ENCODE measurements at regions not wholly inside any gene's neighbourhood (a gene's known extent, or its start where the extent isn't known, plus 50 kb on each side); places are given as distances from the start of the nearest gene placed in this dataset.
"Not testable (repeated sequence)": the region's sequence is repeated elsewhere in the genome, so short reads cannot be mapped to it uniquely, and the experiment has no call there.

- intact Hi-C loops (cut with DNase I), result loop anchor here (5.0 kb wide), 1 partner anchor 416 kb away; no protein-coding TSS in a partner anchor
- no peak for DNase-seq
These were observed 163.8 kb upstream of the PGRMC2 start for GRCh38 chr4:128451270-128451905.

GRCh38 chr4:128450326-128451120, 162.9 kb upstream of the PGRMC2 start:
- no peak for DNase-seq
- intact Hi-C loops (cut with DNase I), result loop anchor here (5.0 kb wide), 1 partner anchor 417 kb away; no protein-coding TSS in a partner anchor

GRCh38 chr4:128449251-128449650, 161.6 kb upstream of the PGRMC2 start:
- DNase-seq, result no peak
- intact Hi-C loops (cut with DNase I), result no loop called here

GRCh38 chr4:128444544-128445302, 157.1 kb upstream of the PGRMC2 start:
- no peak for DNase-seq
- intact Hi-C loops (cut with DNase I), result no loop called here

GRCh38 chr4:128440923-128441322, 153.3 kb upstream of the PGRMC2 start:
- DNase-seq, result no peak
- intact Hi-C loops (cut with DNase I), result no loop called here

GRCh38 chr4:128437023-128437422, 149.4 kb upstream of the PGRMC2 start:
- DNase-seq; intact Hi-C loops (cut with DNase I): not testable (repeated sequence)

GRCh38 chr4:128429023-128429613, 141.5 kb upstream of the PGRMC2 start:
- DNase-seq; intact Hi-C loops (cut with DNase I): not testable (repeated sequence)

GRCh38 chr4:128428397-128428796, 140.8 kb upstream of the PGRMC2 start:
- no peak for DNase-seq
- intact Hi-C loops (cut with DNase I), result no loop called here

GRCh38 chr4:128427832-128428366, 140.3 kb upstream of the PGRMC2 start:
- intact Hi-C loops (cut with DNase I), result no loop called here
- DNase-seq, result no peak

- no peak for DNase-seq
- intact Hi-C loops (cut with DNase I), result no loop called here
These were observed 137.2 kb upstream of the PGRMC2 start for GRCh38 chr4:128424527-128425497.

- intact Hi-C loops (cut with DNase I), result not testable (repeated sequence)
These were observed 134.7 kb upstream of the PGRMC2 start for GRCh38 chr4:128422296-128422695.

GRCh38 chr4:128416921-128417320, 129.3 kb upstream of the PGRMC2 start:
- DNase-seq, result no peak
- intact Hi-C loops (cut with DNase I), result no loop called here

More at GRCh38 chr4:128422296-128422695, 134.7 kb upstream of the PGRMC2 start:
- DNase-seq, result not testable (repeated sequence)

- intact Hi-C loops (cut with DNase I), result no loop called here
- no peak for DNase-seq
These were observed 122.4 kb upstream of the PGRMC2 start for GRCh38 chr4:128410037-128410436.

GRCh38 chr4:128403586-128403985, 116.0 kb upstream of the PGRMC2 start:
- intact Hi-C loops (cut with DNase I), result no loop called here
- DNase-seq, result no peak

GRCh38 chr4:128394778-128395177, 107.2 kb upstream of the PGRMC2 start:
- intact Hi-C loops (cut with DNase I), result no loop called here
- DNase-seq, result no peak

GRCh38 chr4:128393101-128393704, 105.6 kb upstream of the PGRMC2 start:
- DNase-seq, result no peak
- intact Hi-C loops (cut with DNase I), result no loop called here

GRCh38 chr4:128390475-128390996, 102.9 kb upstream of the PGRMC2 start:
- no peak for DNase-seq
- intact Hi-C loops (cut with DNase I), result loop anchor here (2.0 kb wide), 1 partner anchor 100 kb away; no protein-coding TSS in a partner anchor

Measured in head of caudate nucleus (tissue), 42 donors.